WTC11 (cell line): ENCODE measurements at regions not wholly inside any gene's neighbourhood (a gene's known extent, or its start where the extent isn't known, plus 50 kb on each side); places are given as distances from the start of the nearest gene placed in this dataset.

Experiments
- ATAC-seq: fragments of 200-7000 bp; cut with Tn5 transposase; 2 replicates; pipeline ENCODE4 v1.10.0; 2021; ENCODE audit warnings: mild to moderate bottlenecking, moderate library complexity
- CTCF ChIA-PET: fragments of 300-600 bp; sonication (Branson Sonifier 250); formaldehyde crosslinking; loops from one replicate; lab custom pipeline; 2021; ENCODE audit warnings: antibody characterized with exemption; lab: Charles Lee
- POLR2A ChIA-PET: fragments of 350-600 bp; sonication (Branson Sonifier 250); formaldehyde crosslinking; loops from one replicate; lab custom pipeline; 2021; ENCODE audit warnings: antibody characterized with exemption; lab: Charles Lee
- DNase-seq: peaks from one replicate; pipeline ENCODE4 v3.0.0; 2021; ENCODE audit warnings: low spot score
- H3K27ac Mint-ChIP-seq: 2 replicates; pipeline ENCODE4 v1.8.0; 2021; ENCODE audit warnings: mixed read lengths
- H3K27me3 Mint-ChIP-seq: 2 replicates; pipeline ENCODE4 v1.8.0; 2021; ENCODE audit warnings: low read depth, mild to moderate bottlenecking, moderate library complexity, mixed read lengths
- H3K36me3 Mint-ChIP-seq: 2 replicates; pipeline ENCODE4 v1.8.0; 2021; ENCODE audit warnings: mixed read lengths
- H3K4me1 Mint-ChIP-seq: 2 replicates; pipeline ENCODE4 v1.8.0; 2022; ENCODE audit warnings: mixed read lengths
- H3K4me3 Mint-ChIP-seq: 2 replicates; pipeline ENCODE4 v1.8.0; 2021; ENCODE audit warnings: mild to moderate bottlenecking, moderate library complexity, mixed read lengths
- H3K9me3 Mint-ChIP-seq: 2 replicates; pipeline ENCODE4 v1.8.0; 2021; ENCODE audit warnings: mixed read lengths
- ATF3 ChIP-seq: sonication (generic); formaldehyde crosslinking; conservative IDR thresholded peaks from 2 replicates; pipeline ENCODE4 v1.8.1; 2022; ENCODE audit warnings: mild to moderate bottlenecking, missing genetic modification reagents
- CDX4 ChIP-seq: fragments of 250-450 bp; sonication (Bioruptor Pico); IDR thresholded peaks from 2 replicates; pipeline ENCODE4 v1.9.0; 2021; ENCODE audit warnings: moderate library complexity, mild to moderate bottlenecking, inconsistent platforms, borderline replicate concordance
- CREB1 ChIP-seq: sonication (generic); formaldehyde crosslinking; IDR thresholded peaks from 2 replicates; pipeline ENCODE4 v1.8.0; 2023; ENCODE audit warnings: mild to moderate bottlenecking, missing genetic modification reagents
- E2F5 ChIP-seq: sonication (generic); formaldehyde crosslinking; IDR thresholded peaks from 2 replicates; pipeline ENCODE4 v1.8.1; 2022; ENCODE audit warnings: mild to moderate bottlenecking, moderate library complexity, missing genetic modification reagents
- ERG ChIP-seq: fragments of 250-450 bp; sonication (Bioruptor Pico); IDR thresholded peaks from 2 replicates; pipeline ENCODE4 v1.8.0; 2021; ENCODE audit warnings: mild to moderate bottlenecking
- FOXP1 ChIP-seq: sonication (generic); formaldehyde crosslinking; IDR thresholded peaks from 2 replicates; pipeline ENCODE4 v1.8.0; 2022; ENCODE audit warnings: missing genetic modification reagents, mild to moderate bottlenecking, moderate library complexity, borderline replicate concordance
- GTF2I ChIP-seq: fragments of 250-450 bp; sonication (Bioruptor Pico); conservative IDR thresholded peaks from 2 replicates; pipeline ENCODE4 v1.4.0; 2021; ENCODE audit warnings: mild to moderate bottlenecking
- HMGXB4 ChIP-seq: sonication (generic); formaldehyde crosslinking; IDR thresholded peaks from 2 replicates; pipeline ENCODE4 v1.8.1; 2023; ENCODE audit warnings: mild to moderate bottlenecking, moderate library complexity, missing genetic modification reagents
- KAT7 ChIP-seq: sonication (generic); formaldehyde crosslinking; IDR thresholded peaks from 2 replicates; pipeline ENCODE4 v1.8.1; 2023; ENCODE audit warnings: missing genetic modification reagents, mild to moderate bottlenecking, borderline replicate concordance
- MYBL2 ChIP-seq: sonication (generic); formaldehyde crosslinking; IDR thresholded peaks from 2 replicates; pipeline ENCODE4 v1.8.1; 2023; ENCODE audit warnings: mild to moderate bottlenecking, moderate library complexity, missing genetic modification reagents
- NFATC4 ChIP-seq: fragments of 250-450 bp; sonication (Bioruptor Pico); IDR thresholded peaks from 2 replicates; pipeline ENCODE4 v1.9.0; 2021; ENCODE audit warnings: mild to moderate bottlenecking
- NFE2L1 ChIP-seq: sonication (generic); formaldehyde crosslinking; IDR thresholded peaks from 2 replicates; pipeline ENCODE4 v1.8.1; 2023; ENCODE audit warnings: missing genetic modification reagents
- NFYB ChIP-seq: sonication (generic); formaldehyde crosslinking; conservative IDR thresholded peaks from 2 replicates; pipeline ENCODE4 v1.8.0; 2022; ENCODE audit warnings: low read depth, missing genetic modification reagents
- NR1H2 ChIP-seq: sonication (generic); formaldehyde crosslinking; IDR thresholded peaks from 2 replicates; pipeline ENCODE4 v1.9.0; 2021; ENCODE audit warnings: mild to moderate bottlenecking, moderate library complexity, missing genetic modification reagents
- PRRX2 ChIP-seq: fragments of 250-450 bp; sonication (Bioruptor Pico); IDR thresholded peaks from 2 replicates; pipeline ENCODE4 v1.8.0; 2021; ENCODE audit warnings: mild to moderate bottlenecking
- SMAD3 ChIP-seq: sonication (generic); formaldehyde crosslinking; IDR thresholded peaks from 2 replicates; pipeline ENCODE4 v1.8.0; 2022; ENCODE audit warnings: missing genetic modification reagents, mild to moderate bottlenecking, borderline replicate concordance
- TEAD1 ChIP-seq: sonication (generic); formaldehyde crosslinking; IDR thresholded peaks from 2 replicates; pipeline ENCODE4 v1.8.0; 2022; ENCODE audit warnings: mild to moderate bottlenecking, missing genetic modification reagents
- TP53 ChIP-seq: sonication (generic); formaldehyde crosslinking; IDR thresholded peaks from 2 replicates; pipeline ENCODE4 v1.8.1; 2023; ENCODE audit warnings: mild to moderate bottlenecking, missing genetic modification reagents
- ZMAT4 ChIP-seq: fragments of 250-450 bp; sonication (Bioruptor Pico); IDR thresholded peaks from 2 replicates; pipeline ENCODE4 v1.9.0; 2021; ENCODE audit warnings: mild to moderate bottlenecking
- ZNF219 ChIP-seq: sonication (generic); formaldehyde crosslinking; IDR thresholded peaks from 2 replicates; pipeline ENCODE4 v1.8.0; 2023; ENCODE audit warnings: missing genetic modification reagents, mild to moderate bottlenecking, borderline replicate concordance
- ZNF232 ChIP-seq: sonication (generic); formaldehyde crosslinking; IDR thresholded peaks from 2 replicates; pipeline ENCODE4 v1.8.0; 2022; ENCODE audit warnings: mild to moderate bottlenecking, missing genetic modification reagents
- ZNF396 ChIP-seq: fragments of 250-450 bp; sonication (Bioruptor Pico); IDR thresholded peaks from 2 replicates; pipeline ENCODE4 v1.8.0; 2021; ENCODE audit warnings: mild to moderate bottlenecking, moderate library complexity, borderline replicate concordance
- ZNF416 ChIP-seq: fragments of 250-450 bp; sonication (Bioruptor Pico); IDR thresholded peaks from 2 replicates; pipeline ENCODE4 v1.9.0; 2021; ENCODE audit warnings: mild to moderate bottlenecking, inconsistent platforms
- ZNF671 ChIP-seq: fragments of 250-450 bp; sonication (Bioruptor Pico); IDR thresholded peaks from 2 replicates; pipeline ENCODE4 v1.8.0; 2021; ENCODE audit warnings: mild to moderate bottlenecking

- CTCF ChIA-PET = interaction anchor here (0.7 kb wide), 1 partner anchor 170 kb away, joined by 3 read pairs; no protein-coding TSS in a partner anchor
- H3K9me3 Mint-ChIP-seq = peaks cover 55% of the 10 kb centered on the region
Observed at GRCh38 chr1:72693376-72693775, 411.0 kb upstream of the NEGR1 start.

GRCh38 chr1:72690871-72691270 is 408.5 kb upstream of the NEGR1 start:
- Mint-ChIP-seq H3K4me1 (peaks cover 9% of the 10 kb centered on the region), H3K4me3 (no peak overlapping the region), H3K9me3 (peaks cover 79% of the 10 kb centered on the region), H3K27me3 (no peaks in the 10 kb centered on the region; the same call in 1 of the 2 replicates), H3K27ac (no peak overlapping the region), H3K36me3 (peaks cover 55% of the 10 kb centered on the region)
- ChIA-PET POLR2A (no interaction called here), CTCF (no interaction called here)
- DNase-seq = no peak
- no peak for ATAC-seq
- no peak for TF ChIP-seq NFYB (CRISPR knock-in tag)
- no peak for TF ChIP-seq NFE2L1
- no peak for TF ChIP-seq CREB1
- no peak for TF ChIP-seq HMGXB4 (CRISPR knock-in tag)
- no peak for TF ChIP-seq ZNF396
- no peak for TF ChIP-seq FOXP1 (CRISPR knock-in tag)
- no peak for TF ChIP-seq E2F5 (CRISPR knock-in tag)
- TF ChIP-seq ZNF219 (CRISPR knock-in tag) = no peak
- no peak for TF ChIP-seq ZMAT4 (CRISPR knock-in tag)
- TF ChIP-seq CDX4 (CRISPR knock-in tag) = no peak

More at GRCh38 chr1:72693376-72693775, 411.0 kb upstream of the NEGR1 start:
- TF ChIP-seq NFATC4 (no peak), MYBL2 (CRISPR knock-in tag) (no peak), NFE2L1 (no peak), ZNF416 (no peak), CREB1 (no peak), KAT7 (CRISPR knock-in tag) (no peak), TP53 (CRISPR knock-in tag) (no peak), CDX4 (CRISPR knock-in tag) (no peak), NR1H2 (no peak), PRRX2 (CRISPR knock-in tag) (no peak), HMGXB4 (CRISPR knock-in tag) (no peak), GTF2I (CRISPR knock-in tag) (no peak), TEAD1 (CRISPR knock-in tag) (no peak), ZNF671 (CRISPR knock-in tag) (no peak), SMAD3 (CRISPR knock-in tag) (no peak), ATF3 (no peak), ERG (CRISPR knock-in tag) (no peak), ZMAT4 (CRISPR knock-in tag) (no peak), ZNF232 (CRISPR knock-in tag) (no peak), FOXP1 (CRISPR knock-in tag) (no peak)
- Mint-ChIP-seq H3K27me3 (no peaks in the 10 kb centered on the region), H3K36me3 (peaks cover 32% of the 10 kb centered on the region), H3K27ac (no peak overlapping the region), H3K4me1 (peaks cover 12% of the 10 kb centered on the region), H3K4me3 (no peak overlapping the region)
- ATAC-seq (no peak), DNase-seq (no peak)
- POLR2A ChIA-PET = no interaction called here
